ENCODE measurements at regions not wholly inside any gene's neighbourhood (a gene's known extent, or its start where the extent isn't known, plus 50 kb on each side); places are given as distances from the start of the nearest gene placed in this dataset.

DNA sequence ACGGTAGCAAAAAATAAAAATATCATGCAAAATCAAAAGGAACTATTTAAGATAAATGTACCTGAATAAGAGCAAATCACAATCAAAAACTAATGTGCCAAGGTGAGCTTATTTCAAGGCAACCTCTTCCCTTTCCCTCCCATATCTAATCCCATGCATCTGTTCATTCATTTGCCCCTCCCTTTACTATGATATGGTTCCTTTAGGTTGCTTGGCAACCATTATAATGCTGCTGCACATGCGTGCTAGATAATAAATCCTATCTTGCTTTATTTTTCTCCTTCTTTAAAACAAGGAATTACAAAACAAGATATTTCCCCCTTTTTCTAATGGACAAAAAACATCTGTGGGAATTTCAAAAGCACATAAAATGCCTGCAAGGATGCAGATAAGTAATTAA is 318.2 kb upstream of the POU3F2 start:
- TF ChIP-seq, protein P1, sequence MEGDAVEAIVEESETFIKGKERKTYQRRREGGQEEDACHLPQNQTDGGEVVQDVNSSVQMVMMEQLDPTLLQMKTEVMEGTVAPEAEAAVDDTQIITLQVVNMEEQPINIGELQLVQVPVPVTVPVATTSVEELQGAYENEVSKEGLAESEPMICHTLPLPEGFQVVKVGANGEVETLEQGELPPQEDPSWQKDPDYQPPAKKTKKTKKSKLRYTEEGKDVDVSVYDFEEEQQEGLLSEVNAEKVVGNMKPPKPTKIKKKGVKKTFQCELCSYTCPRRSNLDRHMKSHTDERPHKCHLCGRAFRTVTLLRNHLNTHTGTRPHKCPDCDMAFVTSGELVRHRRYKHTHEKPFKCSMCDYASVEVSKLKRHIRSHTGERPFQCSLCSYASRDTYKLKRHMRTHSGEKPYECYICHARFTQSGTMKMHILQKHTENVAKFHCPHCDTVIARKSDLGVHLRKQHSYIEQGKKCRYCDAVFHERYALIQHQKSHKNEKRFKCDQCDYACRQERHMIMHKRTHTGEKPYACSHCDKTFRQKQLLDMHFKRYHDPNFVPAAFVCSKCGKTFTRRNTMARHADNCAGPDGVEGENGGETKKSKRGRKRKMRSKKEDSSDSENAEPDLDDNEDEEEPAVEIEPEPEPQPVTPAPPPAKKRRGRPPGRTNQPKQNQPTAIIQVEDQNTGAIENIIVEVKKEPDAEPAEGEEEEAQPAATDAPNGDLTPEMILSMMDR (conservative IDR thresholded peaks at IDR 0.05; ENCODE audit: low read depth, low read length) = no peak
- H3K4me3 ChIP-seq (ENCODE audit: low read depth, low read length) = no peak overlapping the region
- DNase-seq (ENCODE audit: low read depth) = no peak

DNA sequence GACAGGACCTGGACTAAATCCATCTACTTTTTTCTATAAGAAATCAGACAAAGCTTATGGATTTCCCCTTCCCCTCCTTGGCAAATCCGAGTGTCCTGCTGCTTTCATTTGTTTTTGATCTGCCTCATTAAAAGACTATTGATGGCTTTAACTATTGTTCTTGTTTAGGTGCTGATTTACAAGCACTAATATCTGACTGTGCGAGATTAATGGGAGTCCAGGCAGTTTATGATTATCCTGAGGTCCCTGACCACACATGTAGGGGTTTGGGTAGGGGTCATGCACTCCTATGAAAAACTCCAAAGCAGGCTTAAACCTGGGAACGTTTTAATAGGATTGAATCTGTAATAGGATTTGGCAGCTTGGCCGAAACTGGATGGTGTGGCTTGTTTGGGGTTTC is 317.5 kb upstream of the POU3F2 start:
- TF ChIP-seq, protein P1 (conservative IDR thresholded peaks at IDR 0.05; ENCODE audit: low read depth, low read length) = no peak
- no peak overlapping the region for H3K4me3 ChIP-seq (ENCODE audit: low read depth, low read length)
- no peak for DNase-seq (ENCODE audit: low read depth)

GRCh38 chr6:98525860-98526259 is 308.5 kb upstream of the POU3F2 start:
- no peak for DNase-seq (ENCODE audit: low read depth)
- H3K4me3 ChIP-seq (ENCODE audit: low read depth, low read length) = no peak overlapping the region
- TF ChIP-seq, protein P1 (conservative IDR thresholded peaks at IDR 0.05; ENCODE audit: low read depth, low read length) = no peak

GRCh38 chr6:98526465-98526864 is 307.9 kb upstream of the POU3F2 start:
- no peak for DNase-seq (ENCODE audit: low read depth)
- TF ChIP-seq, protein P1 (conservative IDR thresholded peaks at IDR 0.05; ENCODE audit: low read depth, low read length) = no peak
- H3K4me3 ChIP-seq (ENCODE audit: low read depth, low read length) = no peak overlapping the region

DNA sequence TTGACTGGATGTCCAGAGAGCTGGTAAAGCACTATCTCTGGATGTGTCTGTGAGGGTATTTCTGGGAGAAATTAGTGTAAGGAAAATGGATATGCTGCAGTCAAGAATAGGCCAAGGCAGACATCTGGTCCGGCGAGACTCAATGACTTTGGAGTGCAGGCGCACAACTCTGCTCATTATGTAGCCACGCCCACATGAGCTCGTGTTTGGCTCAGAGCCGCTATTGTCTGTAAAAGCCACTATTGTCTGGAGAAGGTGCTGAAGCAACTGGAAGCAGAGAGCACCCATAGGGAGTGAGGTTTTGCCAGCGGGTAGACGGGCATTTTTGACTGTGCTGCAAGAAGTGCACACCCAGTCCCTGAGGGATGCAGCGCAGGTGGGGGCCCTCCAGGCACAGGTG is 305.0 kb upstream of the POU3F2 start:
- TF ChIP-seq, protein P1 (conservative IDR thresholded peaks at IDR 0.05; ENCODE audit: low read depth, low read length) = no peak
- DNase-seq (ENCODE audit: low read depth) = no peak

DNA sequence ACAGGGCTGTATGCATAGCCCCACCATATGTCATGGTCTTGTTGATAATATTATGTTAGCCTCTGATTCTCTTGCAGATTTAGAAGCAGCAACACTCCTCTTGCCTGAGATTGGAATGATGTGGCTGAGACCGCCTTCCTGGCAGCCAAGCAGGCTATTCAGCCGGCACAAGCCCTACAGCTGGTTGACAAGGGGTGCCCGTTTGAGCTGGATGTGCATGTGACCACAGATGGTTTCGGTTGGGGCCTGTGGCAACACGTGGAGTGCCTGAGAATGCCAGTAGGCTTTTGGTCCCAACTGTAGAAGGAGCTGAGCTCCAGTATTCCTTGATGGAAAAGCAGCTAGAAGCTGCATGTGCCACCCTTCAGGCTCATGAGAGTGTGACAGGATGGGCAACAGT is 303.6 kb upstream of the POU3F2 start:
- no peak overlapping the region for H3K4me3 ChIP-seq (ENCODE audit: low read depth, low read length)
- DNase-seq (ENCODE audit: low read depth) = no peak
- TF ChIP-seq, protein P1 (conservative IDR thresholded peaks at IDR 0.05; ENCODE audit: low read depth, low read length) = no peak

More for the DNA sequence above, 305.0 kb upstream of the POU3F2 start:
- no peak overlapping the region for H3K4me3 ChIP-seq (ENCODE audit: low read depth, low read length)

DNA sequence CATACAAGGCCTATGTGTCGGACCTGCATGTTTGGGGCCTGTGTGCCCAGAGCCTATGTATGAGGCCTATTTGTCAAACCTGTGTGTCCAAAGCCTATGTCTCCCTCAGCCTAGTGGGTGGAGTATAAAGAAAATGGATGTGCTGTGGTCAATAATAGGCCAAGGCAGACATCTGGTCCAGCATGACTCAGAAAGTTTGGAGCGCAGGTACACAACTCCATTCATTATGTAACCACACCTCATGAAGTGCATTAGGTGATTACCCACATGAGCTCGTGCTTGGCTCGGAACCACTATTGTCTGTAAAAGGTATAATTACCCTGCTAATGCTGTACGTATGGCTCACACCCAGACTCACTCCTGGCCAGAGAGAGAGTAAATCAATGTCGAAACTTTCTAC is 302.4 kb upstream of the POU3F2 start:
- no peak for DNase-seq (ENCODE audit: low read depth)
- no peak overlapping the region for H3K4me3 ChIP-seq (ENCODE audit: low read depth, low read length)
- TF ChIP-seq, protein P1 (conservative IDR thresholded peaks at IDR 0.05; ENCODE audit: low read depth, low read length) = no peak

All from epithelial cell of proximal tubule (primary cell).